Right kidney (tissue), 1 donor: ENCODE measurements at regions not wholly inside any gene's neighbourhood (a gene's known extent, or its start where the extent isn't known, plus 50 kb on each side); places are given as distances from the start of the nearest gene placed in this dataset.

Experiments
- DNase-seq: peaks from one replicate; pipeline ENCODE4 v3.0.0-alpha.2; 2016

DNA sequence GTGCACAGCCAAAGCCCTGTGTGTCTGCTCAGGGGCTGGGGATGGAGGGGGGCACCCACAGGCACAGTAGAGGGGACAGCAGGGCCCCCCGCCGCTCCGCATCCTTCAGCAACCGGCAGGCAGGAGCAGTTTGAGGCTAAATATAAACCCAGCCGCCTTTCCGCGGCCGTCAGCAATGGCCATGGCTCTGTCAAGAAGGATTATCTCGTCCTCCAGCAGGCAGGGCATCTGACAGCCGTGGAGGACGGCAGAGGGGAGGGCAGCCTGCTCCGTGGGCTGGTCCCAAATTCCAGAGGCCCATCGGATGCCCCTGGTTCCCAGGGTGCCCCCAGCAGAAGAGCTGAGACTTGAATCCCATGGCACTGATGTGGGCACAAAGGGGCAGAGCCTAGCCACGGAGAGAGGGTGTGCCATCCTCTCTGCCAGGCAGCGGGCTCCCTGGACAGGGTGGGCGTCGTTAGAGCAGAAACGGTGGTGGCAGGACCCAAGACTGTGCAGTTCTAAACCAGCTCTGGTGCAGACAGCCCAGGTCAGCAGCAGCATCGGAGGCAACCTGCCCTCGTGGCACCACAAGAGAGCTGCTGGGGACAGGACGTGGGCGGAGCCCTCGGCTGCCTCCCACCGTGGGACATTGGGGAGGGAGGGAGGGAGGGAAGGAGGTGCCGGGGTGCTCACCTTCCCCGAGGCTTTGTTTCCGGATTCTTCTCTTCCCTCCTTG, 198.8 kb upstream of the CIBAR2 start:
- no peak for DNase-seq

GRCh38 chr16:85311741-85312140, 199.5 kb upstream of the CIBAR2 start:
- DNase-seq: no peak

- no peak for DNase-seq
These were observed 199.9 kb upstream of the CIBAR2 start for GRCh38 chr16:85312174-85312573.

- DNase-seq: peak; percentile 75
These were observed 200.6 kb upstream of the CIBAR2 start for GRCh38 chr16:85312642-85313525.

GRCh38 chr16:85313526-85314301, 201.4 kb upstream of the CIBAR2 start:
- DNase-seq: peak; percentile 57

- DNase-seq: no peak
These were observed 202.3 kb upstream of the CIBAR2 start for GRCh38 chr16:85314512-85314971.

DNA sequence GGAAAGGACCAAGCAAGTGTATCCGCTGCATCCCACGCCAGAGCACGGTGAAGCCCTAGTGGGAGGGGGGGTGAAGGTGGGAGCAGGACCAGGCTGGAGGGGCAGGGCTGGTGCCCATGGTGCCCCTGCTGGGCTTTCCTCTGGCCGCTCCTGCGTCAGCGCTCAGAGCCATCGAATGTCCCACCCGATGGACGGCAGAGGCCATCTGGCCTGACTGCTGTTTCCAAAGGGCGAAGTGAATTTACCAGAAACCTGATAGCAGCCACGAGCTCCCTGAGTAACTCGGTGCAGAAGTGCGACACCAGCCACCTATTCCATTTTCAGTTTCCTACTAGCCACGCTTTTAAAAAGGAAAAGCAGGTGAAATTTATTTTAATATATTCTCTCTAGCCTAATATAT, 203.6 kb upstream of the CIBAR2 start:
- DNase-seq: no peak

DNA sequence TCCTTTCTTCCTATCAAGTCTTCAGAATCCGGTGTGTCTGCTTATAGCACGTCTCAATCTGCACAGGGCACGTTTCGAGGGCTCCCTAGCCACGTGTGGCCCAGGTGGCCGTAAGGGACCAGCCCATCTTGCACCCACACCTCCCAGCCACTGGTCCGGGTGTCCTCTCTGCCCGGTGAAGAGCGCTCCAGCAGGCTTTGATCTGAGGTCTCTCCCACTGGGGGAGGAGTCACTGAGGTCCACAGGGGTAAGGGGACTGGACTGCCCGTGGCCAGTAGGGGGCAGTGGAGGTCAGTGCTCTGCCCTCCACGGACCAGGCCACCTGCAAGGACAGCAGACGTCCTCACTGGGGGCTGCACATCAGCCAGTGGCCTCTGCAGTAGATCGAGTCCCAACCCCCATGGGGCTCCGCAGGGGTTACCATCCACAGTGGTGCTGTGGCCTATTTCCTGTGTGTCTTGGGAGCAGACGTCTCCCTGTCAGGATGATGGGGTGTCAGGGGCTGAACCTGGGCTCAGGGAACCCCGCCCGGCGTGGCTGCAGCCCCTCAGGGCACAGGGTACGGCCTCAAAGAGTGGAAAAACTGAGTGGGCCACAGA, 204.1 kb upstream of the CIBAR2 start:
- DNase-seq: peak; percentile 54

GRCh38 chr16:85316944-85317343, 204.7 kb upstream of the CIBAR2 start:
- DNase-seq: no peak

DNA sequence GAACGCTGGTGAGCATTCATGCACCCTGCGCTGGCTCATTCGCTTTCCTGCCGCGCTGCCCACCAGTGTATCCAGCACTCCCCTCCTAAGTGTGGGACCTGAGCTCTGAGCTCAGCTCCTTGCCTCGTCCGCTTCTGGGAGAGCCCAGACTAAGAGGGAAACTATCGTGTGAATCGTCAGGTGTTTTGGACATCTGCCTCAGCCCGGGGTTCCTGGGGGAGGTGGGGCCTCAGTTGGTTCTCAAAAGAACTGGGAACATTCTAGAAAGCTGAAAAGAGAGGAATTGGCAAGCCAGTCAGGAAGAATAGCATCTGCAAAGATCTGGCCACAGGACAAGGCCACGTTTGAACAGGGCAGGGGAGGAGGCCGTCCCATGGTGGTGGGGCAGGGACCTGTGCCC, 205.4 kb upstream of the CIBAR2 start:
- DNase-seq: no peak

DNA sequence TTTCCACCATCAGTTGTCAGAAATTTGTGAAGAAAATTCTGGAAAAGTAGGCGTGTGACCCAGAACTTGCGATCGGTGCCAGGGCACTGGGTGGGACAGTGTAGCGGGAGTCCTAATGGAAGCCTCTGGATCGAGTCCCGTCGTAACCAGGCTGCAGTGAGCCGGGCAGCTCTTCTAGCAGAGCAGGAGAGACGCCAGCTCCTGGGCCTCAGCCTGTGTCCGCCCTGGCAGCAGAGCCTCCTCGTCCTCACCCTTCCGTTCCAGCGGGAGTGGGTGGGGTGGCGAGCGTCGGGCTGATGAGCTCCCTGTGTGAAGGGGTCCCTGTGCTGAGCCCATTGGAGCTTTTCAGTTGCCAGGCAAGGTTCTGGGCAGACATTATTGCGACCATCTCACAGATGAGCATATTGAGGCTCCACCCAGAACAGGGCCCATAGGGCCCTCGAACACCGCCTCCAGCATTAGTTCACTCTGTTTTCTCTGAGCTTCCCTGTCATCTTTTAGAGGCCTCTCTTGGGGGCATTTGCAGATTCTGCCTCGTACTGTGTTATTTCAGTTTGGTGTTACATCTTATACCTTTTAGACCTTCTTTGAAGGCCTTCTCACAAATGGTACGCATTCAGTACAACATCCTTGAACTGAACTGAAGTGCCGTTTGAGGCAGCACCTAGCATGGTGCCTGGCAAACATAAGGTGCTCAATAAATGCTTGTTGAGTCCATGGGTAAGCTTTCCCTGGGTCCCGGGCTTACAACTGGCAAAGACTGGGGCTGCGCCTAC, 207.1 kb upstream of the CIBAR2 start:
- no peak for DNase-seq

DNA sequence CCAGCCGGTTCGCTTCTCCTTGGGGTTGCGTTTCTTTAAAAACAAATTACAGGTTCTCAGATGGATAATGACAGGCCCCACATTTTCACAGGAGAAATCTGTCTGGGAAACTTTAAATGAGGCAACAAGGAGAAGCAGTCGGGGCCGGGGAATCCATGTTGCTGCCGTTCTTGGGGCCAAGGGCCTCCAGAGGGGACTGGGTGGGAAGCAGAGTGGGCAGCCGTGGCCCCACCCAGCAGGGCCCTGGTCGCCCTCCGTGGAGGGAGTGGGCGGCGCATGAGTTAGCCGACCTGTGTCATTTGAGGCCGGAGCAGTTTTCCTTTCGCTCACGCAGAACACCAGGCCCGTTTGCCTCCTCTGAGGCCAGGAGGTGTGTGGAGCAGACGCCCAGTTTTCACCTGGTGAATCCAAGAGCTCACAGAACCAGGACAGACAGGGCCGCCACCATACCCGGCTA, 207.7 kb upstream of the CIBAR2 start:
- DNase-seq: no peak

DNA sequence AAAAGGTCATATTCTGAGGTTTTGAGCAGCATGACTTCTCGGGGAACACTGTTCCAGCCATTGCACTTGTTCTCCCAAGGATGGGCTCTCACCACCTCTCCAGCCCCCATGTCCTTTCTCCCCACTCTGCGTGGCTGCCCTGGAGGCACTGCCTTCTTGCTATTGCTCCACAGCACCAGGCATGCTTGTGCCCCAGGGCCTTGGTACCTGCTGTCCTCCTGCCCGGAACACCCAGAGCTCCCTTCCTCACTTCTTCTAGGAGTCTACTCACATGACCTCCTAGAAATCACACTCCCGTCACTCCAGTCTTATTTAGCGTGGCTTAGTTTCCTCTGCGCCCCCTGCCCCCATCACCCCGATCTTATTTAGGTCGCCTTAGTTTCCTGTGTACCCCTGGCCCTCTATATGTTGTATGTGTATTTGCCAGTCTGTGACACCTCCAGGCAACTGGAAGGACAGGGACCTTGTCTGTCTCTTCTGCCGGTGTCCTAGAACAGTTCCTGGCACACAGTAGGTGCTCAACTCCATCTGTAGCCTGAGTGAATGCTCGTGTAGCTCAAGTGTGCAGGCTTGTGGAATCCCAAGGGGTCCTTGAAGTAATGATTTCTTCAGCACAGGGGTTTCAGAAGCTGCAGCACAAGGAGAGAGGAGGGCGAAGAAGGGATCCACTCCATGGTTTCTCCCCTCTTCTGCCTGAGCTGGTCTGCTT, 208.6 kb upstream of the CIBAR2 start:
- no peak for DNase-seq

DNA sequence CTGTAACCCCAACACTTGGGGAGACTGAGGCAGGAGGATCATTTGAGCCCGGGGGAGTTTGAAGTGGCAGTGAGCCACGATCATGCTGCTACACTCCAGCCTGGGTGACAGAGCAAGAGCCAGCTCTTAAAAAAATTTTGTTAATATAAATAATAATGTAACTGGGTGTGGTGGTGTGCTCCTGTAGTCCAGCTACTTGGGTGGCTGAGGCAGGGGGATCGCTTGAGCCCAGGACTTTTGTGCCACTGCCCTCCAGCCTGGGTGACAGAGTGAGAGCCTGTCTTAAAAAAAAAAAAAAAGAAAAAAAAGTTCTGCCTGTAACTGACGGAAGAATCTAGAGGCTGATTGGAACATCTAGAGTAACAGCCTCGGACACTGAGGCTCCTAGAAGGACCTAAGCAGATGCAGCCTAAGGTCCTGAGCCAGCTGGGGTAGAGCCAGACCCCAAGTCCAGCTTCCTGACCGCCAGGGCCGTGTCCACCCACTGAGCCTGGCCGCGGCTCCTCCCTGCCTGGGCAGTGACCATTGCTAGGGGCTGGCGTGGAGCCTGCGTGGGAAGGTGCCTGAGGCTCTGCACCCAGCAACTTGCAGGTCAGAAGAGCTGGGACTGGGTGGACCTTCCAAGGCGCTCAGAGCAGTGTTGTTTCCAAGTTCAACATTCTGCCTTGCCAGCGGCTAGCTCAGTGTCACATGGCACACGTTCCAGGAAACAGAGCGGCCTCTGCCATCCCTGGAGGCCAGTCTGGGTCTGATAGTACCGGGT, 209.4 kb upstream of the CIBAR2 start:
- peak; percentile 50 for DNase-seq

DNA sequence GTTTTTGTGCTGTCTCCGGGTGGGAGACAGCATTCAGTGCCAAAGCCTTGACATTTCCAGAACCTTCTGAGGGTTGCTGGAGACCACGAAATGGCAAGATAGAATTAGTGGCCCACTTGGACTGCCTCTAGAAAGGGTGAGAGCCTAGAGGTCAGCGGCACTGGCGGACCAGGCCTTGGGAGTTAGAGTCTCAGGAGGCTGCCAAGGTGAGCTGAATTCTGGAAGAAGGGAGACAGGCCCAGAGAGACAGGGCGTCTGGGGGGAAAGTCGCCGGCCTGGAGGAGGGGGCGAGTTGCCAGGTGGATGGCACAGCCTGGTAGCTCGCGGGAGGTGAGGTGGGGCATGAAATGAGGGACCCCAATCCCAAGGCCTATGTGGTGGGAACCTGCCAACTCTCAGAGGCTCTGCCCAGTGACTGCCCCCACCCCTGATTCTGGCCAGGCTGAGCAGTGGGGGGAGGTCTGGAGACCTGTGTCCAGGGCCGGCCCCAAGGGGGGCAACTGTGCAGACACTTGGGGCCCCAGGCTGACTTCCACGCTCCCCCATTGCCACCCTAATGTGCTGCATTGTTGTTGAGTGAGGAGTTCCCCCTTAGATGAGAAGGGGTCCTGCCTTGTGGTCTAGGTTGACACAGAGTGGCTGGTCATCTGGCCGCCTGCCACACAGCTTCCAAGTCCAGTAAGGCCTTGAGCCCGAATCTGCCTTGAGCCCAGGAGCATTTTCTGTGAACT, 211.1 kb upstream of the CIBAR2 start:
- DNase-seq: no peak

GRCh38 chr16:85323961-85324253, 211.6 kb upstream of the CIBAR2 start:
- DNase-seq: no peak

DNA sequence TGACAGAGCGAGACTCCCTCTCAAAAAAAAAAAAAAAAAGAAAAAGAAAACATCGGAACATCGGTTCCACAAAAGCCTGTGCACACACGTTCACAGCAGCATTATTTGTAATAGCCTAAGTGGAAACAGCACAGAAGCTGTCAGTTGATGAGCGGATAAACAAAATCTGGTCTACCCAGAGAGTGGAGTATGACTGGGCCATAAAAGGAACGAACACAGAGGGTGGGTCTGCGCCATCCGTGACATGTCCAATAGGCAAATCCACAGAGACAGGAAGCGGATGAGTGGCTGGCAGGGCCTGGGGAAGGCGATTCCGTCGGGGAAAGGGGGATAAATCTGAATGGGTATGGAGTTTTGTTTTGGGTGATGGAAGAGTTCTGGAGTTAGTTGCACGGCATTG, 212.2 kb upstream of the CIBAR2 start:
- no peak for DNase-seq

- DNase-seq: no peak
These were observed 214.0 kb upstream of the CIBAR2 start for GRCh38 chr16:85326113-85326793.

DNA sequence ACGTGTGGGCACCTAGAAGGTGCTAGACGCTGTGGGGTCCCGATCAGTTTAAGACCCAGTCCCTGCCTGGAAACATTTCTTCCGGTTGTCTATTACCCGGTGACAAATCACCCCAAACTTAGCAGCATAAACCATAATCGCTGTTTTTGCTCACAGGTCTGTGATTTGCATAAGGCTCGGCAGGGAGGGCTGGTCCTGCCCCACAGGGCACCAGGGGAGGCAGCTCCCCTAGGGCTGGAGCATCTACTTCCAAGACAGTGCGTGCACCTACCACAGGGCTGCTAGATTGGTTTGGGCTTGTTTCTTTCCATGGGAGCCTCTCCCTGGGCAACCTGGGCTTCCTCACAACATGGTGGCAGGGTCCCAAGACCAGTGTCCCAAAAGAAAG, 214.5 kb upstream of the CIBAR2 start:
- no peak for DNase-seq
